ENCODE measurements at regions not wholly inside any gene's neighbourhood (a gene's known extent, or its start where the extent isn't known, plus 50 kb on each side); places are given as distances from the start of the nearest gene placed in this dataset.

GRCh38 chr5:30994902-30995301 is 198.6 kb upstream of the CDH6 start:
- no peak overlapping the region for H3K4me3 ChIP-seq
- H3K36me3 ChIP-seq, result no peaks in the 10 kb centered on the region
- no peaks in the 10 kb centered on the region for H3K9me3 ChIP-seq
- no peak for DNase-seq
- TF ChIP-seq POLR2A (IDR thresholded peaks at IDR 0.05), result no peak
- no peak for TF ChIP-seq EP300 (IDR thresholded peaks at IDR 0.05)
- no peak for TF ChIP-seq CTCF (IDR thresholded peaks at IDR 0.05)
- intact Hi-C loops (cut with DNase I), result no loop called here
- no peaks in the 10 kb centered on the region for H3K27me3 ChIP-seq
- no peaks in the 10 kb centered on the region for H3K4me1 ChIP-seq (ENCODE audit: insufficient read depth)
- no peak overlapping the region for H3K27ac ChIP-seq
- WGBS, 3 donors, result 64 to 78% (median 76%) methylated on average over 3 of the region's 3 CpGs

GRCh38 chr5:30994176-30994575 is 199.3 kb upstream of the CDH6 start:
- Histone ChIP-seq H3K27me3 (no peaks in the 10 kb centered on the region), H3K4me1 (ENCODE audit: insufficient read depth) (no peaks in the 10 kb centered on the region), H3K36me3 (no peaks in the 10 kb centered on the region), H3K4me3 (no peak overlapping the region), H3K27ac (no peak overlapping the region), H3K9me3 (no peaks in the 10 kb centered on the region)
- intact Hi-C loops (cut with DNase I), result no loop called here
- 85 to 87% (median 86%) methylated on average over 4 of the region's 4 CpGs for WGBS, 3 donors
- no peak for DNase-seq
- TF ChIP-seq EP300 (IDR thresholded peaks at IDR 0.05) (no peak), CTCF (IDR thresholded peaks at IDR 0.05) (no peak)

DNA sequence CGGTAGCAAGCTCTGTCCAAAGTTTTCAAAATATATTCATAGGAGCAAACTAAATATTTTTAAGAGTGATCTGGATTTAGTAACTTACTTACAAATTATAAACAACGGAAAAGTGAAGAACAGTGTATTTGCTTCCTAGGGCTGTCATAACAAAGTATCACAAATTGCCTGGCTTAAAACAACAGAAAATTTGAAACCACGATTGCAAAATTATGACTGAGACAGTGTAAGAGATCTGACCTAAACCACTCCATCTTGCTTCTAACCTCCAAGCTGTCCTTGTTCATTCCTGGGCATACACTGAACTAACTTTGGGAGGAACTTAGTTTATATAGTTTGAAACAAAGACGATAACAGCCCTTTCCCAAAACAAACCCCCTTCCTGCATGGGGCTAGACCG is 202.0 kb upstream of the CDH6 start:
- WGBS, 3 donors, result 28 to 62% (median 39%) methylated on average over 5 of the region's 5 CpGs
- intact Hi-C loops (cut with DNase I), result no loop called here
- Histone ChIP-seq H3K36me3 (no peaks in the 10 kb centered on the region), H3K27ac (no peak overlapping the region), H3K9me3 (no peaks in the 10 kb centered on the region), H3K4me3 (no peak overlapping the region), H3K27me3 (no peaks in the 10 kb centered on the region), H3K4me1 (ENCODE audit: insufficient read depth) (no peaks in the 10 kb centered on the region)
- DNase-seq, result no peak
- TF ChIP-seq EP300 (IDR thresholded peaks at IDR 0.05), result no peak

DNA sequence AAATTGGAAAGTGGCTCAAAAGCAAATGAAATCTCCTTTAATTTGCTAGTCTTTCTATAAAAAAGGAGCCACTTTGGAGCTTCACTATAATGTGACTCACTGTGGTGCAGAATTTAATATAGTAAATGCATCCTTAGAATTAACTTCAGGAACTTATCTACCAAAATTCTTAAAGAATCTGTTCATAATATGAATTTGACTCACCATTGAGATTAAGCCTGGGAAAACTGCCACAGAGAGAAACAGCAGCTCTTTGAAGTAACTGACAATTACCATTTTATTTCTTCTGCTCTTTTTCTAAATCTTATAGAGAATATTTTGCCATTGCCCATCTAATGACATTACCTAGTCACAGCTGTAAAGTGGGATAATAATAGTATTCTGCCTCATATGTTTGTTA is 211.9 kb upstream of the CDH6 start:
- H3K4me3 ChIP-seq, result no peak overlapping the region
- no peak for DNase-seq
- H3K36me3 ChIP-seq, result no peaks in the 10 kb centered on the region
- intact Hi-C loops (cut with DNase I), result no loop called here
- no peak overlapping the region for H3K27ac ChIP-seq
- TF ChIP-seq EP300 (IDR thresholded peaks at IDR 0.05) (no peak), POLR2A (IDR thresholded peaks at IDR 0.05) (no peak), CTCF (IDR thresholded peaks at IDR 0.05) (no peak)
- H3K9me3 ChIP-seq, result no peaks in the 10 kb centered on the region
- no peaks in the 10 kb centered on the region for H3K4me1 ChIP-seq (ENCODE audit: insufficient read depth)
- H3K27me3 ChIP-seq, result no peaks in the 10 kb centered on the region

- no peak for DNase-seq
- Histone ChIP-seq H3K27me3 (no peaks in the 10 kb centered on the region), H3K4me3 (no peak overlapping the region), H3K4me1 (ENCODE audit: insufficient read depth) (no peaks in the 10 kb centered on the region), H3K27ac (no peak overlapping the region), H3K36me3 (no peaks in the 10 kb centered on the region), H3K9me3 (no peaks in the 10 kb centered on the region)
- 78 to 86% (median 79%) methylated on average over 1 of the region's 1 CpG for WGBS, 3 donors
- no peak for TF ChIP-seq POLR2A (IDR thresholded peaks at IDR 0.05)
- TF ChIP-seq CTCF (IDR thresholded peaks at IDR 0.05), result no peak
- TF ChIP-seq EP300 (IDR thresholded peaks at IDR 0.05), result no peak
- intact Hi-C loops (cut with DNase I), result no loop called here
Observed at GRCh38 chr5:30968971-30969370, 224.5 kb upstream of the CDH6 start.

Data from ovary (tissue), 7 donors.